ENCODE measurements at regions not wholly inside any gene's neighbourhood (a gene's known extent, or its start where the extent isn't known, plus 50 kb on each side); places are given as distances from the start of the nearest gene placed in this dataset.

DNA sequence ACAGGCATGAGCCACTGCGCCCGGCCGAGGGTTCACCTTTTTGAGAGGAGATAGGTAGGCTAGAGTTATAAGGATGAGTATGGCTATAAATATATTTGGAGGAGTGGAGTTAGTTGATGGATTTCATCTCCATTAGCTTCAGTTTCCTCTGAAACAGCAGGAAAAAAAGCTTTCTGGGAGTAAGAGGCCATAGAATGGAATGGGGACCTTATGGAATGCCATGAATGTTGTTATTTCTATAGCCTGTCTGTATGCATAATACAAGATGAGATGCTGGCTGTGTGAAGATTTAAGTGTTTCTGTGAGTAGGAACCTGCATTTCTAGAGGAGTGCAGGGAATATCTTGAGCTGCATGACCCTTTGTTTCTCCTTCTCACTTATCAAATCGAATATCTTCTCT, 114.9 kb upstream of the ARX start:
- TF ChIP-seq, protein P1, sequence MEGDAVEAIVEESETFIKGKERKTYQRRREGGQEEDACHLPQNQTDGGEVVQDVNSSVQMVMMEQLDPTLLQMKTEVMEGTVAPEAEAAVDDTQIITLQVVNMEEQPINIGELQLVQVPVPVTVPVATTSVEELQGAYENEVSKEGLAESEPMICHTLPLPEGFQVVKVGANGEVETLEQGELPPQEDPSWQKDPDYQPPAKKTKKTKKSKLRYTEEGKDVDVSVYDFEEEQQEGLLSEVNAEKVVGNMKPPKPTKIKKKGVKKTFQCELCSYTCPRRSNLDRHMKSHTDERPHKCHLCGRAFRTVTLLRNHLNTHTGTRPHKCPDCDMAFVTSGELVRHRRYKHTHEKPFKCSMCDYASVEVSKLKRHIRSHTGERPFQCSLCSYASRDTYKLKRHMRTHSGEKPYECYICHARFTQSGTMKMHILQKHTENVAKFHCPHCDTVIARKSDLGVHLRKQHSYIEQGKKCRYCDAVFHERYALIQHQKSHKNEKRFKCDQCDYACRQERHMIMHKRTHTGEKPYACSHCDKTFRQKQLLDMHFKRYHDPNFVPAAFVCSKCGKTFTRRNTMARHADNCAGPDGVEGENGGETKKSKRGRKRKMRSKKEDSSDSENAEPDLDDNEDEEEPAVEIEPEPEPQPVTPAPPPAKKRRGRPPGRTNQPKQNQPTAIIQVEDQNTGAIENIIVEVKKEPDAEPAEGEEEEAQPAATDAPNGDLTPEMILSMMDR (IDR thresholded peaks at IDR 0.05), result no peak
- TF ChIP-seq POLR2A (IDR thresholded peaks at IDR 0.05) (no peak), POLR2AphosphoS5 (IDR thresholded peaks at IDR 0.05; ENCODE audit: insufficient read depth in 1 of 2, low read depth in 1 of 2) (no peak)

Data from vagina (tissue), 2 donors.